ENCODE measurements at regions not wholly inside any gene's neighbourhood (a gene's known extent, or its start where the extent isn't known, plus 50 kb on each side); places are given as distances from the start of the nearest gene placed in this dataset.

DNA sequence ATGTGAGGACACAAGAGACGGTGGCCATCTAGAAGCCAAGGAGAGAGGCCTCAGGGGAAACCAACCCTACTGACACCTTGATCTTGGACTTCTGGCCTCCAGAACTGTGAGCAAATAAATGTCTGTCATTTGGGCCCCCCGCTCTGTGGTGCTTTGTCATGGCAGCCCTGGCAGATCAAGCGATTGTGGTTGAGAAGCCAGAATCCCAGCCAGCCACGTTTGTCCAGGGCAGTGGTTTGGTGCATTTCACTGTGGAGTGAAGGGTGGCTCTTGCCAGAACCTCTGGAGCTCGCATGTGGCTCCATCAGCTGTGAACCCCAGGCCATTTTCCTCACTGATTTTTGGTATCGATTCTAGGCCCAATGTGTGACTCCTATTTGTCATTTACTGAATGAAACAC lies 404.9 kb downstream of the BCL11B start:
- TF ChIP-seq, protein P1, sequence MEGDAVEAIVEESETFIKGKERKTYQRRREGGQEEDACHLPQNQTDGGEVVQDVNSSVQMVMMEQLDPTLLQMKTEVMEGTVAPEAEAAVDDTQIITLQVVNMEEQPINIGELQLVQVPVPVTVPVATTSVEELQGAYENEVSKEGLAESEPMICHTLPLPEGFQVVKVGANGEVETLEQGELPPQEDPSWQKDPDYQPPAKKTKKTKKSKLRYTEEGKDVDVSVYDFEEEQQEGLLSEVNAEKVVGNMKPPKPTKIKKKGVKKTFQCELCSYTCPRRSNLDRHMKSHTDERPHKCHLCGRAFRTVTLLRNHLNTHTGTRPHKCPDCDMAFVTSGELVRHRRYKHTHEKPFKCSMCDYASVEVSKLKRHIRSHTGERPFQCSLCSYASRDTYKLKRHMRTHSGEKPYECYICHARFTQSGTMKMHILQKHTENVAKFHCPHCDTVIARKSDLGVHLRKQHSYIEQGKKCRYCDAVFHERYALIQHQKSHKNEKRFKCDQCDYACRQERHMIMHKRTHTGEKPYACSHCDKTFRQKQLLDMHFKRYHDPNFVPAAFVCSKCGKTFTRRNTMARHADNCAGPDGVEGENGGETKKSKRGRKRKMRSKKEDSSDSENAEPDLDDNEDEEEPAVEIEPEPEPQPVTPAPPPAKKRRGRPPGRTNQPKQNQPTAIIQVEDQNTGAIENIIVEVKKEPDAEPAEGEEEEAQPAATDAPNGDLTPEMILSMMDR (IDR thresholded peaks at IDR 0.05), result no peak
- no peak for TF ChIP-seq EP300 (IDR thresholded peaks at IDR 0.05)
